SH-SY5Y (cell line): ENCODE measurements at regions not wholly inside any gene's neighbourhood (a gene's known extent, or its start where the extent isn't known, plus 50 kb on each side); places are given as distances from the start of the nearest gene placed in this dataset.

Source experiments
- GATA2 ChIP-seq: IDR thresholded peaks from 2 replicates; pipeline ENCODE4 v1.6.1; 2011; ENCODE audit warnings: mild to moderate bottlenecking, low read depth, low read length
- GATA3 ChIP-seq: IDR thresholded peaks from 2 replicates; pipeline ENCODE4 v1.6.1; 2011; ENCODE audit warnings: low read depth, mild to moderate bottlenecking, low read length, moderate library complexity

GRCh38 chr6:140064366-140064765 is 689.9 kb upstream of the CITED2 start:
- TF ChIP-seq GATA2, result no peak
- no peak for TF ChIP-seq GATA3
